Fibroblast of villous mesenchyme (primary cell): ENCODE measurements at regions not wholly inside any gene's neighbourhood (a gene's known extent, or its start where the extent isn't known, plus 50 kb on each side); places are given as distances from the start of the nearest gene placed in this dataset.

Source experiments
- DNase-seq: peaks from one replicate; pipeline ENCODE4 v3.0.0-alpha.2; 2010; ENCODE audit warnings: low read depth
- H3K4me3 ChIP-seq: 2 replicates; pipeline ENCODE4 v1.5.1; 2011; ENCODE audit warnings: low read depth, mild to moderate bottlenecking, low read length
- CTCF ChIP-seq: IDR thresholded peaks from 2 replicates; pipeline ENCODE4 v1.5.1; 2012; ENCODE audit warnings: low read depth, mild to moderate bottlenecking, low read length; ENCODE audit not compliant: insufficient read depth

DNA sequence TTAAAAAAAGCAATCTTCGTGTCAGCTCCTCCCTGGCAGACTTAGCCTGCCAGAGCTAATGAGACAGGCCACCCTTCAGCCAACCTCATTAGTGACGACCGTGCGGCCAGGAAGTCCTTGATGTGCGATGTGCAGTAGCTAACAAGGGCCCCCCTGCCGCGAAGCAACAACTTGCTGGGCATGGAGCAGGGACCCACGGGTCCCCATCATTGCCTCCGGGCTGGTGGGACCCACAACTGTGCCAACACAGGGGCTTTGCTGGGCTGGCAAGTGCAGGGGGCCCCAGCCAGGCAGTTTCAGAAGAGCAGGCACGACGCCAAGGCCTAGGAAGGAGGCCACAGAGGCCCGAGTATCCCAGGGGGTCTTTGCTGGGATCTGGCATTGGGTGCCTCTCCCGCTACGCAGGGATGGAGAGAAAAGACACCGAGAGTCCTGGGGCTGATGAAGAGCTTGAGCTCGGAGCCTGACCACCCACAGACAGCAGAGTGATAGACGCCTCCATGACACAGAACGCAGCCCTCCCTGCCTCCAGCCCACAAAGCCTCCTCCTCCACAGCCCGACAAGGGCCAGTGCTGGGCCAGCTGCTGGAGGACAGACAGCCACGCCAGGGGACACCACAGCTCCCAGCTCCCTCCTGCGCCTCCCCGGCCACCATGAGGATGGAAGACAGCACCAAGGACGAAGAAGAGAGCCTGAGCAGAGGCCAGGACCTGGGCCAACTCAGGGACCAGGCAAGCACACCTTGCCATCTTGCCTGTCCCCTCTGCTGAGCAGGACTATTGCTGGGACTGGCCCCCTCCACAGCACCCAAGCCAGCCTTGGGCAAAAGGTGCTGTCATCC is 96.6 kb downstream of the YTHDF1 start:
- DNase-seq: no peak
- no peak overlapping the region for H3K4me3 ChIP-seq
- TF ChIP-seq CTCF: no peak

GRCh38 chr20:63118303-63119120 is 97.4 kb downstream of the YTHDF1 start:
- no peak overlapping the region for H3K4me3 ChIP-seq
- no peak for TF ChIP-seq CTCF
- no peak for DNase-seq

- TF ChIP-seq CTCF: no peak
- DNase-seq: no peak
- no peak overlapping the region for H3K4me3 ChIP-seq
These were observed 98.1 kb downstream of the YTHDF1 start for GRCh38 chr20:63117661-63118302.

- H3K4me3 ChIP-seq: no peak overlapping the region
- TF ChIP-seq CTCF: no peak
- no peak for DNase-seq
These were observed 98.8 kb downstream of the YTHDF1 start for GRCh38 chr20:63117151-63117550.

DNA sequence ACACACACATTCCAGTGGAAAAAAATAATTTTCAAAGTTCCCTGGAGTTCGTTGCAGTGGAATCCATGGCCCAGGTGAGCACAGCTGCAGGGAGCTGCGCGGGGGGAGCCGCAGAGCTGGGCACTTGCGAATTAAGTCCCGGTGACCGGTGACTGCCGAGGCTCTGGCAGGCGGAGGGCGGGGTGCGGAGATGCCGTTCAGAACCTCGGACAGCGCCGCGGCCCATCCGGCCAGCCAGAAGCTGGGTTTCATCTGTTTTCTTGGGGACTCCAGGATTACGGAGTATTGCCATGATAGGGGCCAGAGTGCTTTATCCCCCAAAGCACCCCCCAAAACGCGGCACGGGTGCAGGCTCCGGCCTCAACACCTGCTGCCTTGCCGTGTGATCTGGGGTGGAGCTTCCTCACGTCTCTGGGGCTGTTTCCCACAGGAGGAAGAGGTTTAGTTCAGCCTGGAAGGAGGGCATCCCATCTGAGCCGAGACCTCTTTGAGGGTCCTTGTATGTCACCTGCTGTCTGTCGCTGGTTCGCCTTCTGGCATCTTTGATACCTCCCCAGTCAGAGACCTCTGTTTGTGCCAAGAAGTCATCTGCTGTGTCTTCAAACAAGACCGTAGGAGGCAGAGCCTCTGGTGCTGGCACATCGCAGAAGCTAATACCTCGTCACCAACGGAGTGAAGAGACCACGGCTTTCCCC is 99.4 kb downstream of the YTHDF1 start:
- DNase-seq: peak; percentile 22
- TF ChIP-seq CTCF: no peak
- H3K4me3 ChIP-seq: no peak overlapping the region

- no peak for DNase-seq
- no peak overlapping the region for H3K4me3 ChIP-seq
- TF ChIP-seq CTCF: no peak
These were observed 100.1 kb downstream of the YTHDF1 start for GRCh38 chr20:63115651-63116411.
